ENCODE measurements at regions not wholly inside any gene's neighbourhood (a gene's known extent, or its start where the extent isn't known, plus 50 kb on each side); places are given as distances from the start of the nearest gene placed in this dataset.
A peak's percentile ranks its signal among the peaks of the same experiment; 100 is the strongest.

GRCh38 chr6:87995461-87995860 lies 52.2 kb upstream of the SPACA1 start:
- no peak for DNase-seq

GRCh38 chr6:87993356-87993755 lies 54.3 kb upstream of the SPACA1 start:
- no peak for DNase-seq

GRCh38 chr6:87990871-87991270 lies 56.8 kb upstream of the SPACA1 start:
- DNase-seq = no peak

GRCh38 chr6:87982134-87982533 lies 65.5 kb upstream of the SPACA1 start:
- no peak for DNase-seq

GRCh38 chr6:87979737-87980136 lies 67.9 kb upstream of the SPACA1 start:
- no peak for DNase-seq

GRCh38 chr6:87976616-87977015 lies 71.0 kb upstream of the SPACA1 start:
- DNase-seq = no peak

GRCh38 chr6:87975561-87975960 lies 72.1 kb upstream of the SPACA1 start:
- DNase-seq = no peak

GRCh38 chr6:87972279-87972678 lies 75.4 kb upstream of the SPACA1 start:
- no peak for DNase-seq

- DNase-seq = no peak
Observed at GRCh38 chr6:87971605-87972262, 75.9 kb upstream of the SPACA1 start.

GRCh38 chr6:87968435-87969278 lies 79.0 kb upstream of the SPACA1 start:
- peak; percentile 44 for DNase-seq

- no peak for DNase-seq
Observed at GRCh38 chr6:87965806-87966205, 81.8 kb upstream of the SPACA1 start.

GRCh38 chr6:87959083-87959482 lies 88.6 kb upstream of the SPACA1 start:
- no peak for DNase-seq

GRCh38 chr6:87951751-87952150 lies 95.9 kb upstream of the SPACA1 start:
- no peak for DNase-seq

- DNase-seq = no peak
Observed at GRCh38 chr6:87950614-87951013, 97.0 kb upstream of the SPACA1 start.

GRCh38 chr6:87949194-87949593 lies 98.4 kb upstream of the SPACA1 start:
- DNase-seq = no peak

- no peak for DNase-seq
Observed at GRCh38 chr6:87946669-87947068, 101.0 kb upstream of the SPACA1 start.

GRCh38 chr6:87945966-87946365 lies 101.7 kb upstream of the SPACA1 start:
- no peak for DNase-seq

- DNase-seq = no peak
Observed at GRCh38 chr6:87945181-87945580, 102.5 kb upstream of the SPACA1 start.

GRCh38 chr6:87944541-87944954 lies 103.1 kb upstream of the SPACA1 start:
- DNase-seq = no peak

- no peak for DNase-seq
Observed at GRCh38 chr6:87943191-87943590, 104.5 kb upstream of the SPACA1 start.

- no peak for DNase-seq
Observed at GRCh38 chr6:87941556-87942358, 105.9 kb upstream of the SPACA1 start.

GRCh38 chr6:87939776-87940175 lies 107.9 kb upstream of the SPACA1 start:
- no peak for DNase-seq

GRCh38 chr6:87938287-87938686 lies 109.4 kb upstream of the SPACA1 start:
- DNase-seq = no peak

GRCh38 chr6:87936065-87936464 lies 111.6 kb upstream of the SPACA1 start:
- DNase-seq = no peak

All from NCI-H1092 treated with DMSO at 0.1 percent for 48 hours (cell line).